ENCODE measurements at regions not wholly inside any gene's neighbourhood (a gene's known extent, or its start where the extent isn't known, plus 50 kb on each side); places are given as distances from the start of the nearest gene placed in this dataset.

DNA sequence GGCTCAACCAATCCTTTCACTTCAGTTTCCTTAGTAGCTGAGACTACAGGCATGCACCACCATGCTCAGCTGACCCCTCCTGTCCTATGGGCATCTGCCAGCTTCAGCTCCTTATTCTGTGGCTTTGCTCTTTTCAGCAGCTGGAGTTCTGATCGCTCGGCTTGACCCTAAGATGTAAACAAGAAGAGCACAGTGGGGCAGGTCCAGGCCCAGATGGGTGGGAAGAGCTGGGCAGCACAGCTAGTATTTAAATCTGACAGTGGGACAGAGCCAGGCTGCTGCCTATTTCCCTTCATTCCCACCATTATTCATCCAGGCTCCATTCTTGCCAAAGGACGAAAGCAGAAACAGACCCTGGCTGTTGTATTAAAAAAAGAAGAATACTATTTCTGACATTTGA is 494.9 kb upstream of the PODXL start:
- H3K27me3 ChIP-seq (ENCODE audit: low read depth, low read length), result no peaks in the 10 kb centered on the region
- H3K27ac ChIP-seq (ENCODE audit: low read length), result no peak overlapping the region
- no peaks in the 10 kb centered on the region for H3K36me3 ChIP-seq (ENCODE audit: control insufficient read depth in 1 of 2, insufficient read depth in 2 of 2, low read length in 2 of 2)
- no peaks in the 10 kb centered on the region for H3K9me3 ChIP-seq (ENCODE audit: control insufficient read depth in 1 of 2, low read length in 2 of 2)
- peaks cover 0 to 16% of the 10 kb centered on the region in 2 donors for H3K4me1 ChIP-seq (ENCODE audit: control insufficient read depth in 1 of 2, insufficient read depth in 2 of 2, low read length in 2 of 2)
- H3K4me3 ChIP-seq (ENCODE audit: low read depth in 1 of 2, low read length in 2 of 2), result no peak overlapping the region

DNA sequence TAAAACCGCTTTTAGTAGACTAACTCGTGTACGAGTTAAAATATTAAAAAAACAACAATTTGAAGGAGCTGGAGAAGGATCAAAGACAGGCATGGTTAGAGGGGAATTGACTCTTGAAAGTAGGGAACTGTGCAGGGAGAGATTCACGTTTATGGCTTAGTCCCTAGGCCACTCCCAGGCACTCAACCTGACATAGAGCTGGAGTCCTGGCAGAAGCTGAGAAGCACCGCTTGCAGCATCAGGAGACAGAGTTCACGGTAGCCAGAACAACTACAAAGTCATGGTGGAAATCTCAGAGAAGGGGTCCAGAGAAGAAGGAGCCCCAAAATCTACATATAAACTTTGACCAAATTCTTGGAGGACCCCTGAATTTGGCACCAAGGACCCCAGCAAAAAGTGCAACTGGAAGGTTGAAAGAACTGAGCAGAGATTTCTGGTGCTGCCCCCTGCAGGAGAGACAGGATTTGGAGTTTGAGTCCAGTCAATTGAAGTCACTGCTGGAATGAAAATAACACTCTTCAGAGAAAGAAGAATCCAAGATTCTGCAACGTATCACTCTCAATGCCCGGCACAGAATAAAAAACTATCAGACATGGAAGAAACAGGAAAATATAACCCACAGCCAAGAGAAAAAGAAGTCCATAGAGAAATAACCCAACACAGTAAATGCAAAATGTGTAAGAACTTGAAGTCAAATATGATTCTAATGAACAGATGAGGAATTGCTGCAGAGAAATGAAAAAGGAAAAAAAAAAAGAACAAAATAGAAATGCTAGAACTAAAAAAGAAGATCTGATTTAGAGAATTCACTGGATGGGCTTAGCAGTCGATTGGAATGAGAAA is 493.3 kb upstream of the PODXL start:
- H3K9me3 ChIP-seq (ENCODE audit: control insufficient read depth in 1 of 2, low read length in 2 of 2), result no peaks in the 10 kb centered on the region
- no peak overlapping the region for H3K27ac ChIP-seq (ENCODE audit: low read length)
- no peaks in the 10 kb centered on the region for H3K27me3 ChIP-seq (ENCODE audit: low read depth, low read length)
- H3K4me1 ChIP-seq (ENCODE audit: control insufficient read depth in 1 of 2, insufficient read depth in 2 of 2, low read length in 2 of 2), result peaks cover 0 to 10% of the 10 kb centered on the region in 2 donors
- H3K4me3 ChIP-seq (ENCODE audit: low read depth in 1 of 2, low read length in 2 of 2), result no peak overlapping the region
- no peaks in the 10 kb centered on the region for H3K36me3 ChIP-seq (ENCODE audit: control insufficient read depth in 1 of 2, insufficient read depth in 2 of 2, low read length in 2 of 2)

DNA sequence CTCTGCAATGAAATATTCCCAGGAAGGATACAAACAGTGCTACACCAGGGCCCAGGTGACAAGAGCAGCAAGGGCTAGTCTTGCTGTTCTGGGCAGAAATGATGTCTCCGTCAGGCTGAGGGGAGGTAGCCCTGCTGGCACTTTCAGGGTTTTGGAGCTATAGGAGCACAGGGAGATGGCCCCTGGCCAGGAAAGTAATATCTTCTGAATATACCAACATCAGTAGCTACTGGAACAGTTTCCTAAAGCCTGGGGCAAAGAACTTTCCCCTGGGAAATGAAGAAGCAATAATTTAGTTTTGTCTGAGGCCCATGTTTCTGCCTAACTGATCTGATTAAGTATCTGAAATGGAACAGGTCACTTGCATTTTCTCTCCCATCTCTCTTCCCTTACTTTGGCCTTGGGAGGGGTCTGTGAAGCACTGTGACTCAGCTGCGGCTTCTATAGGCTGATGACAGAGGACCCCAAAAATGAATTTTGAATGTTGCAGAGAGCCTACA is 489.1 kb upstream of the PODXL start:
- H3K4me3 ChIP-seq (ENCODE audit: low read depth in 1 of 2, low read length in 2 of 2), result no peak overlapping the region
- H3K9me3 ChIP-seq (ENCODE audit: control insufficient read depth in 1 of 2, low read length in 2 of 2), result no peaks in the 10 kb centered on the region
- H3K36me3 ChIP-seq (ENCODE audit: control insufficient read depth in 1 of 2, insufficient read depth in 2 of 2, low read length in 2 of 2), result no peaks in the 10 kb centered on the region
- no peaks in the 10 kb centered on the region for H3K27me3 ChIP-seq (ENCODE audit: low read depth, low read length)
- no peaks in the 10 kb centered on the region for H3K4me1 ChIP-seq (ENCODE audit: control insufficient read depth in 1 of 2, insufficient read depth in 2 of 2, low read length in 2 of 2)
- no peak overlapping the region for H3K27ac ChIP-seq (ENCODE audit: low read length)

DNA sequence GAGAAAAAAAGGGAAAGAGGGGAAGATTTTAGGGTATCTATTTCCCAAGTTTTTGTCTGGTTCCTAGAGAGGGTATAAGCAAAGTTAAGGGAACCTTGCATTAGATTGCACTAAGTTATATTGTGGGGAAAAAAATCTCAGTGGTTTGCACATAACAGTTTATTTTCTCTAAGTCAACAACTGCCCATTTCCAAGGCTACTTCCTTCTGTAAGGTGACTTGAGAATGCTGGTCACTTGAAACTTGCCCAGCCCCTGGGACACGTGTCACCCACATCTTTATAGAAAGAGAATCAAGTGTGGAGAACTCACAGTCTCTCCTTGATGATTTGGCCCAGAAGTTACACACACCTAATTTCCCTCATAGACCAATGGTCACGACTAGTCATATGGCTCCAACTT is 488.6 kb upstream of the PODXL start:
- Histone ChIP-seq H3K27ac (ENCODE audit: low read length) (no peak overlapping the region), H3K36me3 (ENCODE audit: control insufficient read depth in 1 of 2, insufficient read depth in 2 of 2, low read length in 2 of 2) (no peaks in the 10 kb centered on the region), H3K27me3 (ENCODE audit: low read depth, low read length) (no peaks in the 10 kb centered on the region)

DNA sequence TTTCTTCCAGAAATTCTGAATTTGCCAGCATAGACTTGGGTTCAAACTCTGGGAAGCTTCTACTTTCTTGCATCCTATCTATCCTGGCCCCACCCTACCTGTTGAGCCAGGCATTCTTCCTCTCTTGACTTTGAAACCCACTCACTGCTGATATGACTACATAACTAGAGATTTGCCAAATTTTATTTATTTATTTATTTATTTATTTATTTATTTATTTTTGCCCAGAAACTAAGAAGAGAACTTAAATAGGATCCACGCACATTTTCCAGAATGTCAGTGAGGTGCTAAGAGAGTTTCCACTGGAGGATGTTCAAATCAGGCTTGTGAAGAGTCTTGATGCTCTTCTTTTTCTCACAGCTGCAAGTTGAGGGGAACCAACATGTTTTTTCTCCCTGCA is 487.8 kb upstream of the PODXL start:
- Histone ChIP-seq H3K27me3 (ENCODE audit: low read depth, low read length) (no peaks in the 10 kb centered on the region), H3K27ac (ENCODE audit: low read length) (no peak overlapping the region), H3K4me3 (ENCODE audit: low read depth in 1 of 2, low read length in 2 of 2) (no peak overlapping the region), H3K9me3 (ENCODE audit: control insufficient read depth in 1 of 2, low read length in 2 of 2) (no peaks in the 10 kb centered on the region), H3K36me3 (ENCODE audit: control insufficient read depth in 1 of 2, insufficient read depth in 2 of 2, low read length in 2 of 2) (no peaks in the 10 kb centered on the region), H3K4me1 (ENCODE audit: control insufficient read depth in 1 of 2, insufficient read depth in 2 of 2, low read length in 2 of 2) (no peaks in the 10 kb centered on the region)

More for the DNA sequence above, 488.6 kb upstream of the PODXL start:
- Histone ChIP-seq H3K9me3 (ENCODE audit: control insufficient read depth in 1 of 2, low read length in 2 of 2) (no peaks in the 10 kb centered on the region), H3K4me1 (ENCODE audit: control insufficient read depth in 1 of 2, insufficient read depth in 2 of 2, low read length in 2 of 2) (no peaks in the 10 kb centered on the region), H3K4me3 (ENCODE audit: low read depth in 1 of 2, low read length in 2 of 2) (no peak overlapping the region)

DNA sequence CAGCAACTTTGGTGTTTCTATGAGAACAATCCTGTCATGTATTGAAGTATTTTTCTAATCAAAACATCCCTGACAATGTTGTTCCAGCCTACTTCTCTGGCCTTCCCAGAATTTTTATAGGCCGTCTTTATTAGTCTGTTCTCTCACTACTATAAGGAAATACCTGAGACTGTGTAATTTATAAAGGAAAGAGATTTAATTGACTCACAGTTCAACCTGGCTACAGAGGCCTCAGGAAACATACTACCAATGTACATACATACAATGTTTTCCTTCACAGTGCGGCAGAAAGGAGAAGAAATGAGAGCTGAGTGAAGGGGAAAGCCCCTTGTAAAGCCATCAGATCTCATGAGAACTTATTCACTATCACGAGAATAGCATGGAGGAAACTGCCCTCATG is 484.7 kb upstream of the PODXL start:
- Histone ChIP-seq H3K27me3 (ENCODE audit: low read depth, low read length) (no peaks in the 10 kb centered on the region), H3K4me3 (ENCODE audit: low read depth in 1 of 2, low read length in 2 of 2) (no peak overlapping the region), H3K4me1 (ENCODE audit: control insufficient read depth in 1 of 2, insufficient read depth in 2 of 2, low read length in 2 of 2) (no peaks in the 10 kb centered on the region), H3K27ac (ENCODE audit: low read length) (no peak overlapping the region), H3K36me3 (ENCODE audit: control insufficient read depth in 1 of 2, insufficient read depth in 2 of 2, low read length in 2 of 2) (no peaks in the 10 kb centered on the region), H3K9me3 (ENCODE audit: control insufficient read depth in 1 of 2, low read length in 2 of 2) (no peaks in the 10 kb centered on the region)

DNA sequence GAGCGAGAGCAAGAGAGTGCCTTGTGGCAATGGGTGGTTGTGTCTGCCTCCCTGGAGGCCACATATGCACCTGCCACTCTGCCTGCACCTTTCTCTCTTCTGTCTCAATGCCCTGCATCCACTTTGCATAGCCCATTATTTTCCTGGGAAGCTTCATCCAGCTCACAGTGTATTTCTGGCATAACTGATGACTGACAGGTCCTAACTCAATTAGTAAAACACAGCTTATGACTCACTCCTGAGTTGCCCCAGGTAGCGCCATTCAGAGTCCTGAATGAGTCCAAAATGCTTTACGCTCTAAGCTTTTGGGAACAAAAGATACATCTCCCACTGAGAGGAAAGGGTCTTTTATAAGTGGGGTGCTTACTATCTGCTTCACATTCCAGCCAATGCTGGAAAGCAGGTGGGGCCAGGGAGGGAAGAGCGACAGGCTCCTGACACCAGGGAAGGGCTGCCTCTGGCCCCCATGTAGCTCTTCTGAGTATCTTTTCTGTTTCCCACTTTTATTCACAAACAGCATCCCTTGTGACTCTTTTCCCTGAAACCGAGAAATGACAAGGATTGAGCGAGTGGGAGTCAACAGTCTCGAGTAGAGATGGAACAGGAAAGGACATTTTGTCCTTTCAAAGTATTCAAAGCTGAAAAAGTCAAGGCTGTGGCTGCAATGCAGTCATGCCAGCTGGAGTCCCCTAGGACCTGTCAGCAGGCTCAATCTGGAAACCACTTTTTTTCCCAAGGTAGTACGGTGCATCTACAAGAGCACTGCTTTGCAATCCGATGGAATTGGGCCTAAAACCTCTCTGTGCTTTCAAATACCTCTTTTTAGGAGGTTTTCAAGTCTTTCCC is 479.3 kb upstream of the PODXL start:
- Histone ChIP-seq H3K27me3 (ENCODE audit: low read depth, low read length) (no peaks in the 10 kb centered on the region), H3K4me1 (ENCODE audit: control insufficient read depth in 1 of 2, insufficient read depth in 2 of 2, low read length in 2 of 2) (no peaks in the 10 kb centered on the region), H3K9me3 (ENCODE audit: control insufficient read depth in 1 of 2, low read length in 2 of 2) (no peaks in the 10 kb centered on the region), H3K27ac (ENCODE audit: low read length) (no peak overlapping the region), H3K4me3 (ENCODE audit: low read depth in 1 of 2, low read length in 2 of 2) (no peak overlapping the region), H3K36me3 (ENCODE audit: control insufficient read depth in 1 of 2, insufficient read depth in 2 of 2, low read length in 2 of 2) (no peaks in the 10 kb centered on the region)

DNA sequence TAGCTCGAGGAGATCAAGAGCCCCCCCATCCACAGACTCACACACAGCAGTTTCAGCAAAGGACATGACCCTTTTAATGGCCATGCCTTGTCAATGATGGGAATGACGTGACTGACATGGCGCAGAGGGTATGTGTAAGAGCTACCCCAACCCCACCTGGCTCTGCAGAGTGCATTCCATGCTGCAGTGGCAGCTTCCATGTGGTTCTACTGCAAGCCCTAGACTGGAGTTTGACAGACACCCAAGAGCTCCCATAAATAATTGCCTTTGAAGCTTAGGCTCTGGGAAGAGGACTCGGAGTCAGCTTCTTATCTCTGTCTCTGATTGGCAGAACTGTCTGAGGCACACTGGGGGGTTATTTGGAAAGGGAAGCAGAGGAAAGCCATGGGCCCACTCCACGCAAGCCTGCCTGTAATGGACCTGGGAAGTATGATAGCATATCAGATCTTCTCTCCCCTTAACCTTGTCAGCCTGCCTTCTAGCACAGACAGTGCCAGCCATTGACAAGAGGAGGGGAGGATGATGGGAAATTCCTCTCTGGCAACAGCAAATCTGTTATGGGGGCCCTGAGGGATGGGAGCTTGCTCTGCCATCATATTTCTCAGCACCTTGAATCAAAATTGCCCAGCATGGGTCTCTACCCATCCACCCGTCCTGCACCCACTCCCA is 478.5 kb upstream of the PODXL start:
- Histone ChIP-seq H3K36me3 (ENCODE audit: control insufficient read depth in 1 of 2, insufficient read depth in 2 of 2, low read length in 2 of 2) (no peaks in the 10 kb centered on the region), H3K9me3 (ENCODE audit: control insufficient read depth in 1 of 2, low read length in 2 of 2) (no peaks in the 10 kb centered on the region), H3K27ac (ENCODE audit: low read length) (no peak overlapping the region), H3K4me3 (ENCODE audit: low read depth in 1 of 2, low read length in 2 of 2) (no peak overlapping the region), H3K27me3 (ENCODE audit: low read depth, low read length) (no peaks in the 10 kb centered on the region), H3K4me1 (ENCODE audit: control insufficient read depth in 1 of 2, insufficient read depth in 2 of 2, low read length in 2 of 2) (peaks cover 0 to 6% of the 10 kb centered on the region in 2 donors)

DNA sequence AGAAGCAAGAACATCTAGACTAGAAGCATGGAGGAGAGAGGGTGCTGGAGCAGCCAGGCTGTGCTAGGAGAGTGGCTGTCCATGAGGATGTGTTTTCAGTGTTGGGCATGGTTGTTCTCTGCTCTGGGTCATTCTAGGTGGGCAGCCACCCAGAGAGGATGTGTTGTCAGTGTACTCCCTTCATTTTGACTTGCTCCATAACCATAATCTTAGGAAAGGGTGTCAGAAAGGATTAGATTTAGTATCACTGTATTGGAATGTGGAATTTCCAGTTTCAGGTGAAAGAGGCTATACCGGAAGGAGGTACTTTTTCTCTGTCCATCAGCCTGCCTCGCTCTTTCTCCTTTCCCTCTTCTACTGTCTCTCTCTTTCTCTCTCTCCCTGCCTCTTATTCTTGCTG is 474.5 kb upstream of the PODXL start:
- Histone ChIP-seq H3K27ac (ENCODE audit: low read length) (no peak overlapping the region), H3K27me3 (ENCODE audit: low read depth, low read length) (no peaks in the 10 kb centered on the region), H3K4me1 (ENCODE audit: control insufficient read depth in 1 of 2, insufficient read depth in 2 of 2, low read length in 2 of 2) (peaks cover 0 to 7% of the 10 kb centered on the region in 2 donors), H3K36me3 (ENCODE audit: control insufficient read depth in 1 of 2, insufficient read depth in 2 of 2, low read length in 2 of 2) (no peaks in the 10 kb centered on the region), H3K4me3 (ENCODE audit: low read depth in 1 of 2, low read length in 2 of 2) (no peak overlapping the region), H3K9me3 (ENCODE audit: control insufficient read depth in 1 of 2, low read length in 2 of 2) (no peaks in the 10 kb centered on the region)

DNA sequence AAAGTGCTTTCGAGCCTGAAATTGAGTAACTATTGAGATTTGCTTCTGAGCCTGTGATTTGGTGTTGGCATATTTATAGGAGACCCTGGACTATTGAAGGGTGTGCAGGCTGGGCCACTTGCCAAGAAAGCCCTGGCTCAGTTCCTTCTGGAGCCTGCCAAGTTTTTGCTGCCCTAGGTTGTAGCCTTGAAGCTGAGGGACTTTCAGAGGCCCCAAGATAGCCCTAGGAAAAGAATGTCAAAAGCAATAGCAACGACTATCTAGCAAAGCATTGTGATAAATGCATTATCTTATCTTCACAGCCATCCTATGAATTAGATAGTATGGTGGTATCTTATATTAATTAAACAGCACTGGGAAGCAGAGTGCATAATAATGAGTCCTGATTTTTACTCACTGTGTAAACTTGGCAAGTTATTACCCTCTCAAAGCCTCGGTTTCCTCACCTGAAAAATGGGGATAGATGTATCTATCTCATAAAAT is 473.7 kb upstream of the PODXL start:
- no peaks in the 10 kb centered on the region for H3K36me3 ChIP-seq (ENCODE audit: control insufficient read depth in 1 of 2, insufficient read depth in 2 of 2, low read length in 2 of 2)
- H3K27me3 ChIP-seq (ENCODE audit: low read depth, low read length), result no peaks in the 10 kb centered on the region
- no peak overlapping the region for H3K4me3 ChIP-seq (ENCODE audit: low read depth in 1 of 2, low read length in 2 of 2)
- peaks cover 0 to 7% of the 10 kb centered on the region in 2 donors for H3K4me1 ChIP-seq (ENCODE audit: control insufficient read depth in 1 of 2, insufficient read depth in 2 of 2, low read length in 2 of 2)
- H3K27ac ChIP-seq (ENCODE audit: low read length), result no peak overlapping the region
- no peaks in the 10 kb centered on the region for H3K9me3 ChIP-seq (ENCODE audit: control insufficient read depth in 1 of 2, low read length in 2 of 2)
